Erythroblast (primary cell): ENCODE measurements at regions not wholly inside any gene's neighbourhood (a gene's known extent, or its start where the extent isn't known, plus 50 kb on each side); places are given as distances from the start of the nearest gene placed in this dataset.

Experiments used
- GATA1 ChIP-seq: IDR thresholded peaks from 2 replicates; pipeline ENCODE4 v1.6.1; 2011; ENCODE audit warnings: low read depth, mild to moderate bottlenecking, control low read depth, low read length, moderate library complexity
- POLR2A ChIP-seq: IDR thresholded peaks from 2 replicates; pipeline ENCODE4 v1.6.1; 2011; ENCODE audit warnings: mild to moderate bottlenecking, low read length

- TF ChIP-seq POLR2A (no peak), GATA1 (no peak)
Observed at GRCh38 chr3:6770397-6770690, 90.6 kb upstream of the GRM7 start.
